Esophagus squamous epithelium (tissue), 4 donors: ENCODE measurements at regions not wholly inside any gene's neighbourhood (a gene's known extent, or its start where the extent isn't known, plus 50 kb on each side); places are given as distances from the start of the nearest gene placed in this dataset.

ENCODE experiments used
- CTCF ChIP-seq, 6 experiments: fragments of 450-650 bp in 4 of 6; fragments of 200-600 bp in 2 of 6; sonication (generic) in 2 of 6; IDR thresholded peaks; one replicate each; pipeline ENCODE4 v1.5.1; 2016 to 2019; ENCODE audit warnings: antibody characterized with exemption in 6 of 6, mild to moderate bottlenecking in 4 of 6, moderate library complexity in 4 of 6
- POLR2A ChIP-seq, 4 donors: fragments of 450-650 bp; IDR thresholded peaks; one replicate each; pipeline ENCODE4 v1.6.1; 2017; ENCODE audit warnings: antibody characterized with exemption in 4 of 4, mild to moderate bottlenecking in 4 of 4, moderate library complexity in 3 of 4

- TF ChIP-seq CTCF (IDR thresholded peaks at IDR 0.05) = no peak
- no peak for TF ChIP-seq POLR2A (IDR thresholded peaks at IDR 0.05)
These were observed 361.9 kb upstream of the TECRL start for GRCh38 chr4:64771149-64771548.
